Stimulated activated CD4-positive, alpha-beta T cell treated with anti-CD3 and anti-CD28 coated beads, TNF-alpha, amount 100 ng/mL, for 1 hour (primary cell): ENCODE measurements at regions not wholly inside any gene's neighbourhood (a gene's known extent, or its start where the extent isn't known, plus 50 kb on each side); places are given as distances from the start of the nearest gene placed in this dataset.
"Not testable (repeated sequence)": the region's sequence is repeated elsewhere in the genome, so short reads cannot be mapped to it uniquely, and the experiment has no call there.

Source experiments
- DNase-seq, 3 donors: peaks; one replicate each; pipeline ENCODE4 v3.0.0-alpha.2; 2020; ENCODE audit warnings: low read depth in 3 of 3, low spot score in 1 of 3

GRCh38 chr3:110849064-110849463, 222.6 kb upstream of the NECTIN3 start:
- DNase-seq = no peak

- no peak for DNase-seq
Observed at GRCh38 chr3:110851736-110852135, 219.9 kb upstream of the NECTIN3 start.

- no peak for DNase-seq
Observed at GRCh38 chr3:110855207-110855606, 216.4 kb upstream of the NECTIN3 start.

GRCh38 chr3:110856916-110857315, 214.7 kb upstream of the NECTIN3 start:
- no peak for DNase-seq

- DNase-seq = no peak
Observed at GRCh38 chr3:110858549-110858948, 213.1 kb upstream of the NECTIN3 start.

- no peak for DNase-seq
Observed at GRCh38 chr3:110859336-110859735, 212.3 kb upstream of the NECTIN3 start.

- no peak for DNase-seq
Observed at GRCh38 chr3:110859993-110860392, 211.6 kb upstream of the NECTIN3 start.

- no peak for DNase-seq
Observed at GRCh38 chr3:110865934-110866333, 205.7 kb upstream of the NECTIN3 start.

- DNase-seq = no peak
Observed at GRCh38 chr3:110868106-110868505, 203.5 kb upstream of the NECTIN3 start.

GRCh38 chr3:110869736-110870135, 201.9 kb upstream of the NECTIN3 start:
- no peak for DNase-seq

- no peak for DNase-seq
Observed at GRCh38 chr3:110871869-110872268, 199.7 kb upstream of the NECTIN3 start.

GRCh38 chr3:110878692-110879091, 192.9 kb upstream of the NECTIN3 start:
- DNase-seq = no peak

- no peak for DNase-seq
Observed at GRCh38 chr3:110881069-110881468, 190.5 kb upstream of the NECTIN3 start.

- DNase-seq = no peak
Observed at GRCh38 chr3:110886222-110886893, 185.3 kb upstream of the NECTIN3 start.

GRCh38 chr3:110887176-110887575, 184.4 kb upstream of the NECTIN3 start:
- DNase-seq = no peak

- DNase-seq = not testable (repeated sequence)
Observed at GRCh38 chr3:110888625-110889375, 182.8 kb upstream of the NECTIN3 start.

GRCh38 chr3:110889376-110889699, 182.3 kb upstream of the NECTIN3 start:
- not testable (repeated sequence) for DNase-seq

- no peak for DNase-seq
Observed at GRCh38 chr3:110894574-110894973, 177.0 kb upstream of the NECTIN3 start.

- no peak for DNase-seq
Observed at GRCh38 chr3:110895054-110895453, 176.6 kb upstream of the NECTIN3 start.

- DNase-seq = no peak
Observed at GRCh38 chr3:110897046-110897445, 174.6 kb upstream of the NECTIN3 start.

GRCh38 chr3:110900576-110900975, 171.0 kb upstream of the NECTIN3 start:
- no peak for DNase-seq

- DNase-seq = no peak
Observed at GRCh38 chr3:110901536-110901935, 170.1 kb upstream of the NECTIN3 start.
